A673 (cell line): ENCODE measurements at regions not wholly inside any gene's neighbourhood (a gene's known extent, or its start where the extent isn't known, plus 50 kb on each side); places are given as distances from the start of the nearest gene placed in this dataset.

Experiments
- BruUV-seq: library from RNA; stranded (reverse); fragments of 400-500 nt; replicated peaks from 2 replicates; lab custom pipeline; 2021; lab: Mats Ljungman, UMichigan
- CTCF ChIA-PET: fragments of 300-600 bp; sonication (Branson Sonifier 250); formaldehyde crosslinking; loops from one replicate; lab custom pipeline; 2022; ENCODE audit warnings: antibody characterized with exemption; lab: Charles Lee
- POLR2A ChIA-PET: fragments of 300-600 bp; sonication (Branson Sonifier 250); formaldehyde crosslinking; loops from one replicate; lab custom pipeline; 2022; ENCODE audit warnings: antibody characterized with exemption; ENCODE audit not compliant: low non-redundant PET; lab: Charles Lee
- DNase-seq: peaks from one replicate; pipeline ENCODE4 v3.0.0-alpha.2; 2015; ENCODE audit warnings: low spot score
- H3K27ac ChIP-seq: fragments of 200-600 bp; sonication (generic); 2 replicates; pipeline ENCODE4 v1.5.1; 2016; ENCODE audit warnings: mixed run types, low read depth, mild to moderate bottlenecking, mixed read lengths, antibody characterized with exemption, low read length; ENCODE audit not compliant: poor library complexity, severe bottlenecking
- H3K27me3 ChIP-seq: fragments of 200-600 bp; sonication (generic); replicated peaks from 2 replicates; pipeline ENCODE4 v1.6.1; 2017; ENCODE audit warnings: mixed run types, low read depth, mild to moderate bottlenecking, mixed read lengths, antibody characterized with exemption, low read length; ENCODE audit not compliant: insufficient read depth, poor library complexity
- H3K36me3 ChIP-seq: fragments of 200-600 bp; sonication (generic); 2 replicates; pipeline ENCODE4 v1.6.1; 2016; ENCODE audit warnings: mixed run types, mild to moderate bottlenecking, mixed read lengths, antibody characterized with exemption, low read length; ENCODE audit not compliant: insufficient read depth, poor library complexity, severe bottlenecking
- H3K4me1 ChIP-seq: fragments of 200-600 bp; sonication (generic); 2 replicates; pipeline ENCODE4 v1.6.1; 2017; ENCODE audit warnings: mixed run types, mild to moderate bottlenecking, mixed read lengths, antibody characterized with exemption, low read length; ENCODE audit not compliant: insufficient read depth, poor library complexity, severe bottlenecking
- H3K4me3 ChIP-seq: fragments of 200-600 bp; sonication (generic); 2 replicates; pipeline ENCODE4 v1.5.1; 2016; ENCODE audit warnings: low read depth, mixed run types, mild to moderate bottlenecking, mixed read lengths, low read length; ENCODE audit not compliant: poor library complexity, severe bottlenecking
- H3K9me3 ChIP-seq: fragments of 200-600 bp; sonication (generic); 2 replicates; pipeline ENCODE4 v1.6.1; 2016; ENCODE audit warnings: mixed run types, low read depth, mild to moderate bottlenecking, mixed read lengths, antibody characterized with exemption, low read length; ENCODE audit not compliant: poor library complexity, severe bottlenecking
- CTCF ChIP-seq: fragments of 300-800, 200-600 bp; sonication (generic); conservative IDR thresholded peaks from 2 replicates; pipeline ENCODE4 v1.5.1; 2017; ENCODE audit warnings: low read depth, mild to moderate bottlenecking, antibody characterized with exemption, low read length, moderate library complexity, mixed read lengths
- EZH2 ChIP-seq: fragments of 200-600 bp; sonication (generic); IDR thresholded peaks from 2 replicates; pipeline ENCODE4 v1.6.1; 2017; ENCODE audit warnings: borderline replicate concordance, low read depth, mild to moderate bottlenecking, mixed read lengths, antibody characterized with exemption, low read length; ENCODE audit not compliant: poor library complexity, severe bottlenecking
- intact Hi-C: fragments of 100-400 bp; cut with micrococcal nuclease; formaldehyde crosslinking; loops from one replicate; pipeline ENCODE4 v1.10.0; 2022; ENCODE audit not compliant: unreplicated experiment

- intact Hi-C loops = no loop called here
- no TSS peak for BruUV-seq
- no peaks in the 10 kb centered on the region for H3K9me3 ChIP-seq
- ChIA-PET CTCF (no interaction called here), POLR2A (no interaction called here)
- TF ChIP-seq CTCF (no peak), EZH2 (no peak)
- H3K36me3 ChIP-seq = no peaks in the 10 kb centered on the region
- DNase-seq = no peak
- no peaks in the 10 kb centered on the region for H3K27me3 ChIP-seq
- no peak overlapping the region for H3K27ac ChIP-seq
- no peak overlapping the region for H3K4me3 ChIP-seq
- no peaks in the 10 kb centered on the region for H3K4me1 ChIP-seq
Measured at GRCh38 chr3:78293284-78293683, 1253.4 kb downstream of the ROBO2 start.

- no peak overlapping the region for H3K4me3 ChIP-seq
- POLR2A ChIA-PET = interaction anchor here (0.9 kb wide), 1 partner anchor 224 kb away, joined by 4 read pairs; no protein-coding TSS in a partner anchor
- H3K27me3 ChIP-seq = no peaks in the 10 kb centered on the region
- no TSS peak for BruUV-seq
- intact Hi-C loops = no loop called here
- CTCF ChIA-PET = no interaction called here
- no peaks in the 10 kb centered on the region for H3K36me3 ChIP-seq
- TF ChIP-seq CTCF = no peak
- no peak for TF ChIP-seq EZH2
- H3K9me3 ChIP-seq = no peaks in the 10 kb centered on the region
- H3K27ac ChIP-seq = no peak overlapping the region
- DNase-seq = no peak
- no peaks in the 10 kb centered on the region for H3K4me1 ChIP-seq
Measured at GRCh38 chr3:78304115-78304514, 1264.2 kb downstream of the ROBO2 start.

- H3K27ac ChIP-seq = no peak overlapping the region
- no peak for DNase-seq
- no peaks in the 10 kb centered on the region for H3K4me1 ChIP-seq
- H3K4me3 ChIP-seq = no peak overlapping the region
- TF ChIP-seq CTCF (no peak), EZH2 (no peak)
- no peaks in the 10 kb centered on the region for H3K36me3 ChIP-seq
- CTCF ChIA-PET = no interaction called here
- H3K9me3 ChIP-seq = no peaks in the 10 kb centered on the region
- no TSS peak for BruUV-seq
- POLR2A ChIA-PET = no interaction called here
- H3K27me3 ChIP-seq = no peaks in the 10 kb centered on the region
- intact Hi-C loops = no loop called here
Measured at GRCh38 chr3:78312851-78313250, 1273.0 kb downstream of the ROBO2 start.
